HG03175 (cell line): ENCODE measurements at regions not wholly inside any gene's neighbourhood (a gene's known extent, or its start where the extent isn't known, plus 50 kb on each side); places are given as distances from the start of the nearest gene placed in this dataset.
A peak's percentile ranks its signal among the peaks of the same experiment; 100 is the strongest.
"Not testable (repeated sequence)": the region's sequence is repeated elsewhere in the genome, so short reads cannot be mapped to it uniquely, and the experiment has no call there.

Source experiments
- ATAC-seq: cut with Tn5 transposase; IDR thresholded peaks from one replicate; pipeline ENCODE4 v1.9.1; 2021; ENCODE audit warnings: mild to moderate bottlenecking, moderate library complexity; ENCODE audit not compliant: unreplicated experiment

DNA sequence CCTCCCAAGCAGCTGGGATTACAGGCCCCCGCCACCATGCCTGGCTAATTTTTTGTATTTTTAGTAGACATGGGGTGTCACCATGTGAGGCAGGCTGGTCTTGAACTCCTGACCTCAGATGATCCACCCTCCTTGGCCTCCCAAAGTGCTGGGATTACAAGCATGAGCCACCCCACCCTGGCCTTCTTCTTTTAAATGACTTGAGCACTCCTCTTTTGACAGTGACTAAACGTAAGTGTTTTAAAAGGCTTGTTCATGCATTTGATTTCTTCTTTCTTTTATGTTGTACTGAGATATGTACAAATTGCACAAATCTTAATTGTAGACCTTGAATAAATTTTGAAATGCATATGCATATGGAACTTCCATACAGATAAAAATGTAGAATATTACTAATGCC is 337.9 kb downstream of the CETN3 start:
- no peak for ATAC-seq

DNA sequence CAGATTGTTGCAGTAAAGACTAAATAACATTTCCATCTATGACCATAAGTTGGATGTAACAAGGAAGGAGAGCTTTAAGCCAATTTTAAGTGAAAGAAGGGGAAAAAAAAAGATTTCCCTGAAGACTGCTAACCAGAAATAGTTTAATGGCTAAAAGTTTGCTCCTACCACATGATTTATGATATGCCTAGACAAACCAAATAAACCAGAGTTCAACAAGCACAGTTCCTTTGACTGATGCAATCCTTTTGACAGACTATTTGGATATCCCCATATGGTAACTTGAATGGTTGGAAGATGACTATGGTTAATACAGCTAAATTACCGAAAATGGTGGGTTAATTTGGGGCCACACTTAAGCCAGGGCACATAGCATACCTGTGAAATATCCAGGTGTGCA is 338.5 kb downstream of the CETN3 start:
- no peak for ATAC-seq

DNA sequence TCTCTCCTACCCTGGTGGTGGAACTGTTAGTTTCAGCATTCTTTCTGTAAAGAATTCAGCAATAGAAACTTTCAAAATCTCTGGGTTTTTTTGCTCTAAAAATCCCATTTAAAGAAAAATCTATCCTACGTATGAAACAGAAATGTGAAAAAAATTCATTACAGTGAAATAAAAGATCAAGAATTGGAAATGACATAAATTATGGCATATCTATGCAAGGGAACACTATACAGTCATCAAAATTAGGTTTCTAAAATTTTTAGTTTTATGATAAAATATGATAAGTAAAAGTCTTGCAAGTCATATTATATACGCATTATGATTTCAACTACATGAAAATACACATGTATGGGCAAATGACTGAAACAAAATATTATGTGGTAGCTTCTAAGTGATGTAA is 342.6 kb downstream of the CETN3 start:
- no peak for ATAC-seq

DNA sequence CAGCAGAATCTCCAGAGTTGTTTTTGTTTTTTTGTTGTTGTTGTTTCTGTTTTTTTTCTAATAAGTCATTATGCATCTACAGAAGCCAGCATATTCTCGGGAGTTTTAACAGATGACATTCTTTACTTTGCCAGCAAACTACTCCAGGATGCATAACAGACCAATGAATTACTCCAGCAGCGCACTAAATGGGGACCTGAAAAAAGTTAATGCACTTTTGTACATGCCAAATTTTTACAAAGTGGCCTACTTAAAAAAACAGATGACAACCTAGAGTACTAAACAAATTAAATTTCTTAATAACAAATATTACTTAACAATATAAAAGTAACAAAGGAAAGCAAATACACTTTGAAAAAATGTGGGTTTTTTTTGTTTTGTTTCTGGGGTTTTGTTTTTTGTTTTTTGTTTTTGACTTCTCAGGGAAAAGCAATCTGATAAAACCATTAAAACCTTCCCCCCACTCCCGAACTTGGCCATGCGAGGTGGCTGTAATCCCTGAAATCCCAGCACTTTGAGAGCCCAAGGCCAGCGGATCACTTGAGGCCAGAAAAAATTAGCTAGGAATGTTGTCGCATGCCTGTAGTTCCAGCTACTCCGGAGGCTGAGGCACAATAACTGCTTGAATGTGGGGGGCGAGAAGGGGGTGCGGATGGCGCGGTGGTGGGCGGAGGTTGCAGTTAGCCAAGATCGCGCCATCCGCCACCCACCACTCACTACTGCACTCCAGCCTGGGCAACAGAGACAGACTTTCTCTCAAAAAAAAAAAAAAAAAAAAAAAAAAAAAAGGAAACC is 352.4 kb downstream of the CETN3 start:
- no peak for ATAC-seq

DNA sequence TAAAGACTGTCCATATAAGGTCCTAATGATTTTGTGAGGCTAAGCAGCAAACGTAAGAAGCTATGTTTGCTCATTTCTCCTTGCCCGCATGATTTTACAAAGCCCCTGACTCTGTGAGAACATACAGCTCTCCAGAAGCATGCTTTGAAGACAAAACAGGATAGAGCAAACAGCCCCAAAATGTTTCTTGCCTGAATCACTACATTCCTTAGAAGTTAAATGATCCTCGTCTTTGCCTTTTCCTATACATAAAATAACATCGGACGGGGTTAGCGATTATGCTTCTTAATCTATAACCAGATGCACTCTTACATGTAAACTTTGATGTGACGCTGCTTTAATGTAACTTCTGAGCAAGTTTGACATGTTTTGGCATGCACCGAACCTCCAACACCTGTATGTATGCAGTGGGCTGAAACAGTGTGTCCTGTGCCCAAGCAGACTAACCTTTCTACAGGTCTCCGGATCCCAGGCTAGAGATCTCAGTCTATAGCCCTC is 353.7 kb downstream of the CETN3 start:
- no peak for ATAC-seq

DNA sequence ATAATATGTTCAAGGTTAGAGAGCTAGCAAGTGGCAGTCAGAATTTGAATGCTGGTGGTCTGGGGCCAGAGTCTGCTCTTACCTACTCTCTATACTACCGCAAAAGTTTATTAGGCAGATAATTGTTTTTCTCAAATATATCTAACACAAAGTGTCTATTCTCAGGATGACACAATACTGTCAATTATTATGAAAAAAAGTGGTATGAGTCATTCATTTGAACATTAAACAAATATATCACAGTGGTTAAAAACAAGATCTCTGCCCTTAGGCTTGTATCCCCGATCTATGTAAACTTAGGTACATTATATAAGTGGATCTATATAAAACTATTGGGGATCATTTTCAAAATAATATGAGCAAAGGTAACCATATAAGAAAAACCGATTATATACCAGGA is 354.9 kb downstream of the CETN3 start:
- no peak for ATAC-seq

DNA sequence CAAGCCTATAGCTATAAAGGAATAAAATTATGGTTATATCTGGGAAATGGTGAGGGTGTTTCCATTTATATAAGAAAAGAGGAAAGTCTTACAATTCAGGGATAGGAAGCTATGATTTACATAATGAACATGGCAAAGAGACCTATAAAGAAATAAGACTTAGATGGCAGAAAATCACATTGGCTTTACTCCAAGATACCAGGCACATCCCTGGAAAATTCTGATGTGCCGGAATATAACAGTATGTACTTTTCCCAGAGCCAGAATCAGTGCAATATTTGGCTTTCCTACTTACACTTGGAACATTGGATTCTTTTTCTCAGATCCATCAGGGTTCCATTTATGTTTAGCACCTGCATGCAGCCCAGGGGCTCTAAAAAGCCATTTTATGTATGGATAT is 357.8 kb downstream of the CETN3 start:
- ATAC-seq, result no peak

DNA sequence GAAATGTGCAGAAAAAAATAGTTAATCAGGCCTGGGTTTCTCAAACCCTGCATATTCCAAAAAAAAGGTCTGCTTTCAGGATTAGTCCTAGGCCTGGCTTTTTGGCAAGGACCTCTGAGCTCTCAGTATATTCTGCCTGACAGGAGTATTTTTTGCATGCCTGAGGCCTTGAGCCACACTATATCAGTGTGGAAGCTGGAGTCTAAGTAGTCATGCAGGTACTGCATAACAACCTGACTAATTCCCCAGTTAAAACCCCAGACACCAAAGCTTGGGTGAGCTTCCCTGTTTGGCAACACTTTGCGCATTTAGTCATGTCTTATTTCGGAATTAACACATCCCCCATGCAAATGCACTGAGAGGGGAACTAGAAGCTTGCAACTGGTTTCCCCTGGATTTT is 359.5 kb downstream of the CETN3 start:
- no peak for ATAC-seq

DNA sequence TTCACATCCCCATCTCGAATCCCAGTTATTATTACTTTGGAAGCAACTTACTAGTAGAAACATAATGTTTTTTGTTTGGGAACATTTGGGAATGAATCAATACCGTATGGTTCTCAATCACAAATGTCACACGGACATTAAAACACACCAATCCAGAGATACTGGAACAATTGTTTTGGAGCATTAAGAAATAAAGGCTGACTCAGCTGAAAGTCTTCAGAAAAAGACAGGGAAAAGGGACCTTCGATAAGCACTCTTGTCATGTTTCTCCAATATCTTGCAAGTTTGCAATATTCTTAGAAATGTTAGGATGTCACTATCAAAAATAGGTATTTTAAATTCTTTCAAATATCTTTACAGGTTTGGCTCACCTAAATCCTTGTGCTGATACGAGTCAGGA is 362.4 kb downstream of the CETN3 start:
- ATAC-seq, result no peak

DNA sequence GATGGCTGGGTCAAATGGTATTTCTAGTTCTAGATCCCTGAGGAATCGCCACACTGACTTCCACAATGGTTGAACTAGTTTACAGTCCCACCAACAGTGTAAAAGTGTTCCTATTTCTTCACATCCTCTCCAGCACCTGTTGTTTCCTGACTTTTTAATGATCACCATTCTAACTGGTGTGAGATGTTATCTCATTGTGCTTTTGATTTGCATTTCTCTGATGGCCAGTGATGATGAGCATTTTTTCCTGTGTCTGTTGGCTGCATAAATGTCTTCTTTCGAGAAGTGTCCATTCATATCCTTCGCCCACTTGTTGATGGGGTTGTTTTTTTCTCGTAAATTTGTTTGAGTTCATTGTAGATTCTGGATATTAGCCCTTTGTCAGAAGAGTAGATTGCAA is 369.5 kb downstream of the CETN3 start:
- not testable (repeated sequence) for ATAC-seq

DNA sequence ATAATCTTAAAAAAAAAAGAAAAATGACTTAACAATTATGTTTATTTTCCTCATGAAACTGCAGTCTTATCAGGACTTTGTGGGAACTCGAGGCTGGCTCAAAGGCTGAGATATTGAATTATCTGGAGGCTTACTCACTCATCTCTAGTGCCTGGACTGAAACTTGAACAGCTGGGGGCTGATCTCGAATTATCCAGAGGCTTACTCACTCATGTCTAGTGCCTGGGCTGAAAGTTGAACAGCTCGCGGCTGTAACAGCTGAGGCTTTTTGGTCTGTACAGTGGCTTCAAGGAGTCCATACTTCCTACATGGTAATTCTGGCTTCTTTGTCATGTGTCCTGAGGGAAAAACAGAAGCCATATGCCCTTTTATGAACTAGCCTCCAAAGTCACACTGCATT is 371.9 kb downstream of the CETN3 start:
- no peak for ATAC-seq

DNA sequence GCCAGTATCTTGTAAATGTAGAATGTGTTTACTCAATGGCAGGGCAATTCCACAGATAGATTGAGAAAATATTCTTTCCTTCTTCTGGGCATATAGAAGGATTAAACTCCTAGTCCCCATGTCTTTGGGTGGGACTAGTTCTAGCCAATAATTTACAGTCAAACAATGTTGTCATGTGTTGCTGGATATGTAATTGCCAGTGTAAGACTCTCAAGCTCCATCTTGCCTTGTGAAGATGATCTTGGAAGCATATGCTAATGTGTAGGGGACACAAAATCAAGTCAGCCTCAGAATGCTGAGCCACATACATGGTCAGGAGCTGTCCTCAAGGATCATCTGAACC is 386.9 kb downstream of the CETN3 start:
- no peak for ATAC-seq

DNA sequence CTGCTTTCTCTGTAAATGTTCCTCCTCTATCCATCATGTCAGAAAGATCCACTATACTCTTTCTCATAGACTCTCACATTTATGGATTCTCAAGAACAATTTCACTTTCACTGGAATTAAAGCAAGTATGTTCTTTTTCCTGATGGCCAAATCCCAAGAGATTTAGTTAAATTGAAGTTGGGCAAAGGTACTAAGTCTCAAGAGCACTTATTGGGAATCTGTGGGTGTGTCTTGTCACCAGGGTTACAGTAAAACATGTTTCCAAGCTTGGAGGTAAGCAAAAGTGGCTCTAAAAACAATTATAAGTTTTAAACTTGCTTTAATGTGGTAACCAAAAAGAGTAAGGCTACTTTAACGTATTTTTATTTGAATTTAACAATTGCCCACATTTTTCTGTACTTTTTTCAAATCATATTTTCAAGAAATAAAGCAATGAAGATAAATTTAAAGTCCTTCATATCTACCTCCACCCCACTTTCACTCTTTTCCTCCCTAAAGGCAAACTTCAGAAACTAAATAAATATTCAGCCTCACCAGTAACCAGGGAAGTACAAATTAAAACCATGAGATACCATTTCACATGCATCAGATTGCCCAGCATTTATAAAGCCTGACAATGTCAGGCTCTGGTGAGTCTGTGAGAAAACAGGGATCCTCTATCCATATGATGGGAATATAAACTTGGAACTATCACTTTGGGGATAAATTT is 387.4 kb downstream of the CETN3 start:
- ATAC-seq, result no peak

DNA sequence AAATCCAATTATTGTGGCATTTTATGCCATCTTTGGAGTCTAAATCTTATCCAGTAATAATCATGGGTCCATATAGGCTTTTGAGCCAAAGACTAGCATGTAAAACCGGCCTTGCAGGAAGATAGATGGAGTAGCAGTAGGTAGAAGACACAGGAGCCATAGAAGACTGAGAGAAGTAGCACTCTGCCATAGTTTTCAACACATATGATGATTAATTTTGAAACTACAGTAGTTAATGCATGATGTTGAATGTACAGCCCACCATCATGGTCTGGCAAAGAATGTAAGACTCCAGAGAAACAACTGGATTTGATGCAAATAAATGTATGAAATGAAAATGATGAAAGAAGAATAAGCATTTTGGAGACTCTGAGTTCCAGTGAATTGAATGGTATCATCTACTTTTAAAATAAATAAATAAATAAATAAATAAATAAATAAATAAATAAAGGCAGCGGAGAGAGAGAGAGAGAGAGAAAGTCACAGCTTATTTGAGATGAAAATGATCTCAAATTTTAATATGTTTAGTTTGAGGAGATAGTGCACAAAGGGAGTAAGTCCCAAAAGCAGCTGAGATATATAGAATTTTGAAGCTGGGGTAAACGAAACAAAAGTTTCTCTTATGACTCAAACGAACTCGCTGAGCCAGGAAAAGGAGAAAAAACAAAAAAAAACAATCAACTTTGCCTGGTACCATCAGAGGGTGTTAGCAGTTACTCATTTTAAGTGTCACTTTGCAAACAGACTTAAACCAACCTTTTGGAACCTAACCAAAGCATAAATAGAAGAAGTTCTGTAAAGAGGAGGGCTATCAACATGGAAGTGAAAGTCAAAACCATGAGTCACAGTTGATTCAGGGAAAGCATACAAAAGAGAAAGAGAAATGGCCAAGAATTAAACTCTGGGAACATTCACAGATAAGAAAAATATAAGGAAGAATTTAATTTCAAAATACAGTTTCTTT is 388.7 kb downstream of the CETN3 start:
- ATAC-seq, result peak; percentile 97

DNA sequence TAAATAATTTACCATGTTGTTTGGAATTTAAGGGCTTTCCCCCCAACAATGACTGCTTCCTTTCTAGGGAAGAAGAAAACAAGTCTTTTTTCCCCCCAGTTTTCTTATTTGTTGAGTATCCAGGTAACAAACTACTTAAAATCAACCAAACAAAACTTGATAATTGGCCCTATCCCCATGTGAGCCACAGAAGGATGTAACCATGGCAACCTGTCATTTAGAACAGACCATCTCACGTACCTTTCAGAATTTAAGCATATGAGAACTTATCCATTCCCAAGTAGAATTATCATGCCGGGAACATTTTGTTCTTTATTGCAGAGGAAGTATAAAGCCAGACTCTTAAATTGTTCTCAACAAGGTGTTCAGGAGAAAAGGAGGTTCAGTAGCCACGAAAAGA is 392.3 kb downstream of the CETN3 start:
- no peak for ATAC-seq

DNA sequence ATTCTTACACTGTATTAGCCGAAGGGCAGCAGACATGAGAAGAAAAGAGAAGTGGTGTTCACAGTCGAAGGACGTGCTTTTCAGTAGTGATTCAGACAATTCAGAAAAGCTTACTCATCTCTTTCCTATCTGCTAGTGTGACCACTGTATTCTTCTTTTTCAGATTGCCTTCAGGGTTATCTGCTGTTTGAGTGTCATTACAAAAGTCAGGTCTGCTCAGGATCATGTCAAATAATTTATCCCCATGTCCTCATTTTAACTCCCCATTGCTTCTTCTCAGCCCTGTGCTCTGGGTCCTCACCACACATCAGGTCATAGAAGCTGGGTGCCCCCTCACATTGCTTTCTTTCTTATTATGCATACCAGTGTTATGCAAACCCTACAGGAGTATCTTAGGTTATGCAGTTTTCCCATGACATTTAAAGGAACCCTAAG is 394.0 kb downstream of the CETN3 start:
- peak; percentile 91 for ATAC-seq

DNA sequence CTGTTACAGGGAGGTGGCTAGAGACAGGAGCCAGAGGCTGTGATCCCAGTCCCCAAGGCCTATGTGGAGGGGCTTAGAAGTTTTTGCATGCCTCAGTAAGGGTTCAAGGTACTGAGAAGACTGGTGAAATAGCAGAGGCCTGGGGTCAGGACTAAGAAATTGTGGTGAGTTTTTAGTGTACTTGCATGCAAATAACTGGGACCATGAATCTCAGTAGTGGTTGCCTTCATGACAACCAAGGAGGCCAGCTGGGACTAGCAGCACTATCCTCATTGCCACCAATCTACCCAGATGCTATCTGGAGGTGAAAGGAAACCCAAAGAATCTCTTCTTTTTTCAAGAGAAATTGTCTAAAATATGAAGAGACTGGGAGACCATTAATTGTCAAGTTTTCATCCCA is 395.1 kb downstream of the CETN3 start:
- peak; percentile 84 for ATAC-seq

DNA sequence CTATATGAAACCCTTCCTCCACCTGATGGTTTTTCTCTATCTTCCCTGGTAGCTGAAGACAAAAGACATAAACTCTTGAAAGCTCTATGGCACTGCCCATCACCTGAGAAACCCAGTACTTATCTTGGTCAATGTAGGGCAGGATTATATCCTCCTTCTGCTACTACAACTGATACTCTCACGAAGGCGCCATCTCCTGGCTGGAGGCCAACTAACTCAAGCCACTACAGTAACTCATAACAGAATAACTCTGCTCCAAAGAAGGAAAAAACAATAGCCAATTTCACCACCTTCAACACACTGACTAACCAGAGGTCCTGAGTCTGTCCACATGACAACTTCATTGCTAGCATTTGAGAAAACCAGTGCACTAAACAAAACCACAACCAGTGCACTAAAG is 409.2 kb downstream of the CETN3 start:
- no peak for ATAC-seq

DNA sequence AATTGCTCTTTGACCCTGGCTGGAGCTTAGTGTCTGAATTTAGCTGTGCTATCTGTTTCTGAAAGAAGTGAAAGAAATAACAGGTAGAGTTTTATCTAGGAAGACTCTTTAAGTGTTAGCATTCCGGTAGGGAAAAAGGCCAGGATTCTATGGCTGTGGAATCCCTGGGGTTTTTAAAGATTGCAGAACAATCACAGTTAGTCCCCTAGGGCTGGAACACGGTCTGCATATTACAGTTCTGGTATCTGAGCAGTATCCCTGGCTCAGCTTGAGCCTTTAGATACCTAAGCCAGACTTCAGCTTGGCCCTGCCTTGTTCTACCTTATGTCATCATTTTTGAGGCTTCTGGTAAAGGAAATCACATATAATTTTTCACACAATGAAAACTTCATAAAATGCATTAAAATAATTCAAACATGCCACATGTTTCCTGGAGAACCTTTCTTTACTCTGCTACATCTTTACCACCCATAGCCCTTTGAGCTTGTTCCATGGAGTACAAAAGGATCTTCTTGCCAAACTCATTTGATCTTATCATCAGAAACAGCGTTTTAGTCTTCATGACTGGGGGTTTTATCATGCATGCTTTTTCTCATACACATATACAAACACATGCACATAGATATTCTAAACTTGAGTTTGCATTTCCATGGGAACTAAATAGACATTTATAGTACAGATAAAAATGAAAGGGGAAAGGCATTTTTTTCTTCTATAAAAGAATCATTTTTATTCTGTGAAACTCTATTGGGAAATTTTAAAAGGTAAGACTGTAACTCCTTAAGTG is 410.8 kb downstream of the CETN3 start:
- no peak for ATAC-seq

DNA sequence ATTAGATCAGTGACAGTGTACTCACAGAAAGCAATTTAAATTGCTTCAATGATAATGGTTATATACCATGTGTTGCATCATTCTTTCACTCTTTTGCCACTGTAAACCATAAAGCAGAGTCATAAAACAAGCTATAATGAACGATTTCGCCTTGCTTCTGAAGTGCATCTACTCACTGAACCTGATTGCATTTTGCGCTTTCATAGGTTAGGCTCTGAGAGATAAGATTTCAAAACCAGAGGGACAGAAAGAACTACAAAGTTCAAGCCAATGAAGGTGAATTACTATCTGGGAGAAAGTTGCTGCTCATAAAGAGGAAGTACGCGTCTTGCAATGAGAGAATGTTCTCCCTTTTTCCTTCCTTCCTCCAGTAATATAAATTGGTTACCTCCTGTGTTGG is 412.7 kb downstream of the CETN3 start:
- no peak for ATAC-seq

DNA sequence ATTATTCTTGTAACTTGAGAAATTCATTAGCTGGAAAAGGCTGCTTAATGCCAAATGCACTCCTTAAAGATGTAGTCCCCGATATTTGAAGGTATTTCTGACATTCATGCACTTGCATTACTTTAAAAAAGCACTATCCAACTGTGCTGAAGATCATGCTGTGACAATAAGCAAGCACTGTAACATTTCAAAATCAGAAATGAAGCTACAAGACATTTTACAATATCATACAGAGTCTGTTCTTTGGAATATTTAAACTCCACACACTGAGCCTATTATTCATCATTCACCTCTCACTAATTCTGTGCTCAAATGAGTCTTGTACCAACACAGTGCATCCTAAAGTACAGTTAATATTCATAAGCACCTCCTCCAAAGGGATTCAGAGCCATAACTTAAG is 413.2 kb downstream of the CETN3 start:
- ATAC-seq, result no peak
